OCI-LY7 (cell line): ENCODE measurements at regions not wholly inside any gene's neighbourhood (a gene's known extent, or its start where the extent isn't known, plus 50 kb on each side); places are given as distances from the start of the nearest gene placed in this dataset.
"Not testable (repeated sequence)": the region's sequence is repeated elsewhere in the genome, so short reads cannot be mapped to it uniquely, and the experiment has no call there.

Source experiments
- BruUV-seq: library from RNA; stranded (reverse); fragments of 400-500 nt; replicated peaks from 2 replicates; lab custom pipeline; 2021; lab: Mats Ljungman, UMichigan
- CTCF ChIA-PET: fragments of 300-600 bp; sonication (Branson Sonifier 250); formaldehyde crosslinking; loops from one replicate; lab custom pipeline; 2022; ENCODE audit warnings: antibody characterized with exemption; ENCODE audit not compliant: unreplicated experiment; lab: Charles Lee
- POLR2A ChIA-PET: fragments of 300-600 bp; sonication (Branson Sonifier 250); formaldehyde crosslinking; loops from one replicate; lab custom pipeline; 2022; ENCODE audit warnings: antibody characterized with exemption; lab: Charles Lee
- DNase-seq: peaks from one replicate; pipeline ENCODE4 v3.0.0-alpha.2; 2015; ENCODE audit warnings: low spot score
- H2AFZ ChIP-seq: fragments of 200-600 bp; sonication (generic), shearing (Covaris generic); 2 replicates; pipeline ENCODE4 v1.6.1; 2014; ENCODE audit warnings: mild to moderate bottlenecking, antibody characterized with exemption, low read length, moderate library complexity
- H3K27ac ChIP-seq: fragments of 200-600 bp; sonication (generic); 2 replicates; pipeline ENCODE4 v1.5.1; 2014; ENCODE audit warnings: mixed run types, low read depth, mild to moderate bottlenecking, moderate library complexity, low read length, inconsistent platforms; ENCODE audit not compliant: poor library complexity, severe bottlenecking
- H3K36me3 ChIP-seq: fragments of 200-600 bp; sonication (generic); 2 replicates; pipeline ENCODE4 v1.6.1; 2014; ENCODE audit warnings: mild to moderate bottlenecking, antibody characterized with exemption, low read length, moderate library complexity, mixed read lengths; ENCODE audit not compliant: insufficient read depth
- H3K4me1 ChIP-seq: fragments of 200-600 bp; sonication (generic); 2 replicates; pipeline ENCODE4 v1.5.1; 2014; ENCODE audit warnings: mild to moderate bottlenecking, low read length; ENCODE audit not compliant: insufficient read depth, poor library complexity, severe bottlenecking
- H3K4me2 ChIP-seq: fragments of 200-600 bp; sonication (generic); 2 replicates; pipeline ENCODE4 v1.6.1; 2014; ENCODE audit warnings: mild to moderate bottlenecking, low read length
- H3K4me3 ChIP-seq: fragments of 200-600 bp; sonication (generic); 2 replicates; pipeline ENCODE4 v1.5.1; 2014; ENCODE audit warnings: mild to moderate bottlenecking, low read depth, low read length; ENCODE audit not compliant: poor library complexity, severe bottlenecking
- H3K79me2 ChIP-seq: fragments of 200-600 bp; sonication (generic); 2 replicates; pipeline ENCODE4 v1.6.1; 2016; ENCODE audit warnings: low read depth, mild to moderate bottlenecking, low read length, moderate library complexity, mixed read lengths; ENCODE audit not compliant: insufficient read depth
- H3K9me2 ChIP-seq: fragments of 200-600 bp; sonication (generic); 2 replicates; pipeline ENCODE4 v1.6.1; 2016; ENCODE audit warnings: mild to moderate bottlenecking, low read length, mixed read lengths; ENCODE audit not compliant: insufficient read depth
- H3K9me3 ChIP-seq: fragments of 200-600 bp; sonication (generic); 2 replicates; pipeline ENCODE4 v1.6.1; 2014; ENCODE audit warnings: mild to moderate bottlenecking, mixed run types, low read length, mixed read lengths
- H4K20me1 ChIP-seq: fragments of 200-600 bp; sonication (generic); 2 replicates; pipeline ENCODE4 v1.6.1; 2014; ENCODE audit warnings: mild to moderate bottlenecking, antibody characterized with exemption, low read length, moderate library complexity, mixed read lengths; ENCODE audit not compliant: insufficient read depth
- EZH2phosphoT487 ChIP-seq: fragments of 200-600 bp; sonication (generic); IDR thresholded peaks from 2 replicates; pipeline ENCODE4 v1.6.1; 2018; ENCODE audit warnings: low read depth, borderline replicate concordance, mild to moderate bottlenecking, mixed run types, antibody characterized with exemption, low read length, moderate library complexity, mixed read lengths
- intact Hi-C: fragments of 100-400 bp; cut with micrococcal nuclease; formaldehyde crosslinking; loops from one replicate; pipeline ENCODE4 v1.10.0; 2022; ENCODE audit not compliant: unreplicated experiment
- TF ChIP-seq, protein P1 (sequence below): fragments of 200-600 bp; sonication (generic); conservative IDR thresholded peaks from 2 replicates; pipeline ENCODE4 v1.5.1; 2014; ENCODE audit warnings: mild to moderate bottlenecking, antibody characterized with exemption, low read length, moderate library complexity, mixed read lengths

DNA sequence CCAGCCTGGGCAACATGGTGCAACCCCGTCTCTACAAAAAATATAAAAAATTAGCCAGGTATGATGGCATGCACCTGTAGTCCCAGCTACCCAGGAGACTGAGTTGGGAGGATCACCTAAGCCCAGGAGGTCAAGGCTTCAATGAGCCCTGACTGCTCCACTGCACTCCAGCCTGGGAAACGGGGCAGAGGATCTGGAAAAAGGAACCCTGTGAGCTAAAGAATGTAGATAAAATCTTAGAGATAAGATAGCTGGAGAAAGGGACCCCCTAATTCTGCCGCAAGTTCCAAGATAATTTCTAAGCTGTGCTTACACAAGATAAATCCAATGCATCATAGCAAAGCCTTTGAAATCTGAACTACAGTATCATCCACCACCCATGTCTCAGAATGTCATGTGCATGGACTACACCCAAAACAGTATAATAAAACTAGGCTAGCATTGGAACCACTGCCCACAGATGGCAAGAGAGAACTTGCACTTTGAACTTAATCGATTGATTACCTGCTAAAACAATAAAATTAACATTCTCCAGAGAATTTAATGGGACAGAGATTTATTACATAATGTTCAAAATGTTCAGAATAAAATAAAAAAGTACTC lies 99.9 kb downstream of the TRIM42 start:
- H4K20me1 ChIP-seq: no peaks in the 10 kb centered on the region
- no peaks in the 10 kb centered on the region; the same call in 1 of the 2 replicates for H3K36me3 ChIP-seq
- no peak for DNase-seq
- TF ChIP-seq, protein P1, sequence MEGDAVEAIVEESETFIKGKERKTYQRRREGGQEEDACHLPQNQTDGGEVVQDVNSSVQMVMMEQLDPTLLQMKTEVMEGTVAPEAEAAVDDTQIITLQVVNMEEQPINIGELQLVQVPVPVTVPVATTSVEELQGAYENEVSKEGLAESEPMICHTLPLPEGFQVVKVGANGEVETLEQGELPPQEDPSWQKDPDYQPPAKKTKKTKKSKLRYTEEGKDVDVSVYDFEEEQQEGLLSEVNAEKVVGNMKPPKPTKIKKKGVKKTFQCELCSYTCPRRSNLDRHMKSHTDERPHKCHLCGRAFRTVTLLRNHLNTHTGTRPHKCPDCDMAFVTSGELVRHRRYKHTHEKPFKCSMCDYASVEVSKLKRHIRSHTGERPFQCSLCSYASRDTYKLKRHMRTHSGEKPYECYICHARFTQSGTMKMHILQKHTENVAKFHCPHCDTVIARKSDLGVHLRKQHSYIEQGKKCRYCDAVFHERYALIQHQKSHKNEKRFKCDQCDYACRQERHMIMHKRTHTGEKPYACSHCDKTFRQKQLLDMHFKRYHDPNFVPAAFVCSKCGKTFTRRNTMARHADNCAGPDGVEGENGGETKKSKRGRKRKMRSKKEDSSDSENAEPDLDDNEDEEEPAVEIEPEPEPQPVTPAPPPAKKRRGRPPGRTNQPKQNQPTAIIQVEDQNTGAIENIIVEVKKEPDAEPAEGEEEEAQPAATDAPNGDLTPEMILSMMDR: no peak
- no peak for TF ChIP-seq EZH2phosphoT487
- ChIA-PET POLR2A (no interaction called here), CTCF (no interaction called here)
- no peak overlapping the region for H2AFZ ChIP-seq
- no TSS peak for BruUV-seq
- no peak overlapping the region for H3K27ac ChIP-seq
- H3K4me1 ChIP-seq: peaks cover 5% of the 10 kb centered on the region
- H3K4me2 ChIP-seq: no peak overlapping the region
- H3K9me3 ChIP-seq: peaks cover 22% of the 10 kb centered on the region; the same call in 1 of the 2 replicates
- no peaks in the 10 kb centered on the region for H3K79me2 ChIP-seq
- no peaks in the 10 kb centered on the region for H3K9me2 ChIP-seq
- no peak overlapping the region for H3K4me3 ChIP-seq
- intact Hi-C loops: no loop called here

DNA sequence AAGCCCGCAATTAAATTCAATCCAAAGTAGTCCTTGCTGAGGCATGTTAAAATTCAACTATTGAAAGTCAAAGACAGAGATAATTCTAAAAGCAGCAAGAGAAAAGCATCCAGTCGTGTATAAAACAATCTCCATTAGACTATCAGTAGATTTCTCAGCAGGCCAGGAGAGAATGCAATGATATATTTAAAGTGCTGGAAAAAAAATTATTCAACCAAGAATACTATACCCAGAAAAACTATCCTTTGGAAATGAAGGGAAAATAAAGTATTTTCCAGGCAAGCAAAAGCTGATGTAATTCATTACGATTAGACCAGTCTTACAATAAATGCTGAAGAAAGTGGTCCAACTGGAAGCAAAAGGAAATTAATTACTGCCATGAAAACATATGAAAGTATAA lies 113.5 kb downstream of the TRIM42 start:
- Histone ChIP-seq H3K4me3 (no peak overlapping the region), H3K79me2 (no peaks in the 10 kb centered on the region), H3K4me2 (no peak overlapping the region), H3K36me3 (no peaks in the 10 kb centered on the region; the same call in 1 of the 2 replicates), H3K9me3 (peaks cover 32% of the 10 kb centered on the region), H3K27ac (no peak overlapping the region), H4K20me1 (no peaks in the 10 kb centered on the region), H3K4me1 (no peaks in the 10 kb centered on the region), H3K9me2 (no peaks in the 10 kb centered on the region), H2AFZ (no peak overlapping the region)
- BruUV-seq: no TSS peak
- TF ChIP-seq, protein P1: no peak
- TF ChIP-seq EZH2phosphoT487: no peak
- intact Hi-C loops: no loop called here
- no peak for DNase-seq
- POLR2A ChIA-PET: no interaction called here
- CTCF ChIA-PET: no interaction called here

DNA sequence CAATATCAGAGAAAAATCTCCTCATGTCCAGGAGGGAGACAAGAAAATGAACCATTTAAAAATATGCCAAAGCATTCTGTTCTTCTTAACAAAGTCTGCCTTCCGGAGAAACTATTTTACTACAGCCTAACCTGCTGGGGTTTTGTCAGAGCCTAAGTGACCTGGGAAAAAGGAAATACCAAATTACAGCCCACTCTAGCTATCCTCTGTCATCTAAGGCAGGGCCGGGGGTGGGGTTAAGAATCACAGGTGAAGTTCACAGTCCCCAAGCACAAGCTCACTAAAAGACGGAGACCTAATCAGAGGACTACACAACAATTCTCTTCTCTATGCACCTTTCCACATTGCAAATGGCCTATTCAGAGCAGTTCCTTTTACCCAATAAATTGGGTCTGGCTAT lies 116.6 kb downstream of the TRIM42 start:
- ChIA-PET CTCF (no interaction called here), POLR2A (interaction anchor here (0.7 to 1.2 kb wide), 3 partner anchors 40 to 157 kb away, joined by 3 read pairs; no protein-coding TSS in a partner anchor)

DNA sequence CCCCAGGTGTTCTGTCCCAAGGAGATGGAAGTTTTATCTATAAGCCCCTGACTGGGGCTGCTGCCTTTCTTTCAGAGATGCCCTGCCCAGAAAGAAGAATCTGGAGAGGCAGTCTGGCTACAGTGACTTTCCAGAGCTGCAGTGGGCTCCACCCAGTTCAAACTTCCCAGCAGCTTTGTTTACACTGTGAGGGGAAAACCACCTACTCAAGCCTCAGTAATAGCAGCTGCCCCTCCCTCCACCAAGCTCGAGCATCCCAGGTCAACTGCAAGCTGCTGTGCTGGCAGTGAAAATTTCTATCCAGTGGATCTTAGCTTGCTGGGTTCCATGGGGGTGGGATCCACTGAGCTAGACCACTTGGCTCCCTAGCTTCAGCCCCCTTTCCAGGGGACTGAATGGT lies 125.0 kb downstream of the TRIM42 start:
- not testable (repeated sequence) for BruUV-seq, H3K9me3 ChIP-seq
- POLR2A ChIA-PET: interaction anchor here (1.0 to 1.6 kb wide), 2 partner anchors 9 to 51 kb away, joined by 4 to 5 read pairs; no protein-coding TSS in a partner anchor

More for the DNA sequence above, 116.6 kb downstream of the TRIM42 start:
- H3K36me3 ChIP-seq: no peaks in the 10 kb centered on the region; the same call in 1 of the 2 replicates
- H3K9me3 ChIP-seq: peaks cover 36% of the 10 kb centered on the region
- intact Hi-C loops: no loop called here
- H3K4me2 ChIP-seq: no peak overlapping the region
- BruUV-seq: no TSS peak
- no peak overlapping the region for H3K4me3 ChIP-seq
- no peak overlapping the region for H3K27ac ChIP-seq
- TF ChIP-seq EZH2phosphoT487: no peak
- TF ChIP-seq, protein P1: no peak
- no peaks in the 10 kb centered on the region for H4K20me1 ChIP-seq
- no peak for DNase-seq
- no peaks in the 10 kb centered on the region for H3K9me2 ChIP-seq
- no peaks in the 10 kb centered on the region for H3K4me1 ChIP-seq
- no peaks in the 10 kb centered on the region for H3K79me2 ChIP-seq
- H2AFZ ChIP-seq: peak overlapping the region; percentile 87

More for the DNA sequence above, 125.0 kb downstream of the TRIM42 start:
- DNase-seq, H3K27ac ChIP-seq, H3K36me3 ChIP-seq, H3K4me2 ChIP-seq, H4K20me1 ChIP-seq, H3K4me3 ChIP-seq, H3K79me2 ChIP-seq, H3K9me2 ChIP-seq, intact Hi-C loops, CTCF ChIA-PET, H2AFZ ChIP-seq, H3K4me1 ChIP-seq: not testable (repeated sequence)
